HEK293 (cell line): ENCODE measurements at regions not wholly inside any gene's neighbourhood (a gene's known extent, or its start where the extent isn't known, plus 50 kb on each side); places are given as distances from the start of the nearest gene placed in this dataset.
"Not testable (repeated sequence)": the region's sequence is repeated elsewhere in the genome, so short reads cannot be mapped to it uniquely, and the experiment has no call there.

Source experiments
- CTCF ChIA-PET: fragments of 350-600 bp; formaldehyde crosslinking; extraction: SDS; loops from one replicate; lab custom pipeline; 2021; ENCODE audit warnings: antibody characterized with exemption; lab: Yijun Ruan, JAX
- POLR2A ChIA-PET: fragments of 300-600 bp; formaldehyde crosslinking; extraction: SDS; loops from one replicate; lab custom pipeline; 2020; ENCODE audit warnings: antibody characterized with exemption, inconsistent platforms; lab: Yijun Ruan, JAX
- H3K27ac ChIP-seq: fragments of 200-500 bp; sonication (Bioruptor generic); 2 replicates; pipeline ENCODE4 v1.5.1; 2014; ENCODE audit warnings: low read depth, low read length, control low read depth, inconsistent platforms; ENCODE audit errors: extremely low read depth
- H3K36me3 ChIP-seq, 2 experiments: fragments of 200-500 bp in 1 of 2; sonication (Bioruptor generic) in 1 of 2; 1 replicate in 1 of 2; 2 replicates in 1 of 2; pipeline ENCODE4 v1.5.1; 2014 to 2017; ENCODE audit warnings: inconsistent platforms in 2 of 2, low read length in 2 of 2; ENCODE audit not compliant: control insufficient read depth in 2 of 2, insufficient read depth in 1 of 2
- H3K4me1 ChIP-seq: fragments of 200-500 bp; sonication (Bioruptor generic); 2 replicates; pipeline ENCODE4 v1.5.1; 2014; ENCODE audit warnings: mild to moderate bottlenecking, low read length, inconsistent platforms; ENCODE audit not compliant: control insufficient read depth, insufficient read depth
- H3K4me3 ChIP-seq: 2 replicates; pipeline ENCODE4 v1.5.1; 2011; ENCODE audit warnings: low read depth, mild to moderate bottlenecking, control low read depth, low read length, moderate library complexity
- H3K9me3 ChIP-seq: fragments of 200-500 bp; sonication (Bioruptor generic); 2 replicates; pipeline ENCODE4 v1.5.1; 2014; ENCODE audit warnings: low read depth, low read length, inconsistent platforms; ENCODE audit not compliant: control insufficient read depth, insufficient read depth
- GLIS1 ChIP-seq: fragments of 450-650 bp; formaldehyde crosslinking; IDR thresholded peaks from 2 replicates; pipeline ENCODE4 v1.5.1; 2016; ENCODE audit warnings: missing biosample characterization, missing genetic modification characterization
- IKZF3 ChIP-seq: fragments of 450-650 bp; IDR thresholded peaks from 2 replicates; pipeline ENCODE4 v1.5.0; 2018; ENCODE audit warnings: missing biosample characterization, mild to moderate bottlenecking, missing genetic modification characterization, moderate library complexity
- KLF7 ChIP-seq: fragments of 450-650 bp; formaldehyde crosslinking; IDR thresholded peaks from 2 replicates; pipeline ENCODE4 v1.5.1; 2016; ENCODE audit warnings: missing biosample characterization, missing genetic modification characterization, borderline replicate concordance
- OSR2 ChIP-seq: fragments of 450-650 bp; formaldehyde crosslinking; IDR thresholded peaks from 2 replicates; pipeline ENCODE4 v1.5.1; 2016; ENCODE audit warnings: missing biosample characterization, missing genetic modification characterization
- OVOL3 ChIP-seq: fragments of 450-650 bp; formaldehyde crosslinking; IDR thresholded peaks from 2 replicates; pipeline ENCODE4 v1.5.1; 2016; ENCODE audit warnings: missing biosample characterization, missing genetic modification characterization
- SALL2 ChIP-seq: fragments of 450-650 bp; formaldehyde crosslinking; IDR thresholded peaks from 2 replicates; pipeline ENCODE4 v1.5.0; 2017; ENCODE audit warnings: missing biosample characterization, mild to moderate bottlenecking, missing genetic modification characterization, borderline replicate concordance
- ZBTB7A ChIP-seq: fragments of 450-650 bp; formaldehyde crosslinking; IDR thresholded peaks from 2 replicates; pipeline ENCODE4 v1.5.1; 2016; ENCODE audit warnings: low read depth, missing biosample characterization, missing genetic modification characterization
- ZBTB8A ChIP-seq: fragments of 450-650 bp; formaldehyde crosslinking; IDR thresholded peaks from 2 replicates; pipeline ENCODE4 v1.5.1; 2016; ENCODE audit warnings: missing biosample characterization, missing genetic modification characterization
- ZFP37 ChIP-seq: fragments of 450-650 bp; formaldehyde crosslinking; IDR thresholded peaks from 2 replicates; pipeline ENCODE4 v1.5.1; 2016; ENCODE audit warnings: missing biosample characterization, missing genetic modification characterization
- ZIC2 ChIP-seq: fragments of 450-650 bp; formaldehyde crosslinking; IDR thresholded peaks from 2 replicates; pipeline ENCODE4 v1.5.1; 2016; ENCODE audit warnings: missing biosample characterization, missing genetic modification characterization
- ZNF132 ChIP-seq: fragments of 450-650 bp; formaldehyde crosslinking; IDR thresholded peaks from 2 replicates; pipeline ENCODE4 v1.5.1; 2017; ENCODE audit warnings: missing biosample characterization, missing genetic modification characterization, borderline replicate concordance
- ZNF140 ChIP-seq: fragments of 450-650 bp; formaldehyde crosslinking; IDR thresholded peaks from 2 replicates; pipeline ENCODE4 v1.5.1; 2016; ENCODE audit warnings: missing biosample characterization, missing genetic modification characterization
- ZNF2 ChIP-seq: fragments of 450-650 bp; formaldehyde crosslinking; IDR thresholded peaks from 2 replicates; pipeline ENCODE4 v1.5.1; 2016; ENCODE audit warnings: missing biosample characterization, missing genetic modification characterization
- ZNF366 ChIP-seq: fragments of 450-650 bp; formaldehyde crosslinking; conservative IDR thresholded peaks from 2 replicates; pipeline ENCODE4 v1.5.1; 2016; ENCODE audit warnings: missing biosample characterization, missing genetic modification characterization
- ZNF394 ChIP-seq: fragments of 450-650 bp; formaldehyde crosslinking; IDR thresholded peaks from 2 replicates; pipeline ENCODE4 v1.5.1; 2016; ENCODE audit warnings: missing biosample characterization, missing genetic modification characterization, mild to moderate bottlenecking, moderate library complexity, borderline replicate concordance
- ZNF423 ChIP-seq: fragments of 450-650 bp; formaldehyde crosslinking; IDR thresholded peaks from 2 replicates; pipeline ENCODE4 v1.5.1; 2016; ENCODE audit warnings: missing biosample characterization, missing genetic modification characterization
- ZNF433 ChIP-seq: fragments of 450-650 bp; formaldehyde crosslinking; IDR thresholded peaks from 2 replicates; pipeline ENCODE4 v1.5.1; 2016; ENCODE audit warnings: missing biosample characterization, missing genetic modification characterization, low read depth
- ZNF510 ChIP-seq: fragments of 450-650 bp; formaldehyde crosslinking; IDR thresholded peaks from 2 replicates; pipeline ENCODE4 v1.5.1; 2018; ENCODE audit warnings: mild to moderate bottlenecking, missing genetic modification characterization, missing biosample characterization; ENCODE audit not compliant: insufficient replicate concordance
- ZNF529 ChIP-seq: fragments of 450-650 bp; formaldehyde crosslinking; IDR thresholded peaks from 2 replicates; pipeline ENCODE4 v1.5.1; 2017; ENCODE audit warnings: missing genetic modification characterization, missing biosample characterization; ENCODE audit not compliant: insufficient replicate concordance
- ZNF560 ChIP-seq: fragments of 450-650 bp; formaldehyde crosslinking; IDR thresholded peaks from 2 replicates; pipeline ENCODE4 v1.5.1; 2017; ENCODE audit warnings: missing biosample characterization, missing genetic modification characterization, borderline replicate concordance
- ZNF660 ChIP-seq: fragments of 450-650 bp; IDR thresholded peaks from 2 replicates; pipeline ENCODE4 v1.5.1; 2018; ENCODE audit warnings: missing biosample characterization, mild to moderate bottlenecking, missing genetic modification characterization
- ZXDB ChIP-seq: fragments of 450-650 bp; formaldehyde crosslinking; IDR thresholded peaks from 2 replicates; pipeline ENCODE4 v1.5.1; 2016; ENCODE audit warnings: missing biosample characterization, missing genetic modification characterization
- TF ChIP-seq, protein P1 (sequence below): fragments of 450-650 bp; formaldehyde crosslinking; conservative IDR thresholded peaks from 2 replicates; pipeline ENCODE4 v1.5.1; 2016; ENCODE audit warnings: low read depth, missing biosample characterization, missing genetic modification characterization
- TF ChIP-seq, protein P2 (sequence below): fragments of 450-650 bp; formaldehyde crosslinking; IDR thresholded peaks from 2 replicates; pipeline ENCODE4 v1.5.1; 2016; ENCODE audit warnings: missing biosample characterization, missing genetic modification characterization

GRCh38 chrX:107355533-107355932 is 93.9 kb upstream of the FRMPD3 start:
- ChIA-PET CTCF (no interaction called here), POLR2A (no interaction called here)
- H3K4me3 ChIP-seq: no peak overlapping the region
- H3K9me3 ChIP-seq: no peaks in the 10 kb centered on the region
- no peak overlapping the region for H3K27ac ChIP-seq
- TF ChIP-seq ZNF366 (tag by site-specific recombination): no peak
- TF ChIP-seq ZIC2 (tag by site-specific recombination): 0 out of 2 replicates have a peak, but pooled peaks have one; percentile 19
- no peak for TF ChIP-seq ZNF132
- TF ChIP-seq ZBTB7A (tag by site-specific recombination): no peak
- TF ChIP-seq GLIS1 (tag by site-specific recombination): 0 out of 2 replicates have a peak, but pooled peaks have one; percentile 11
- TF ChIP-seq ZNF660 (tag by site-specific recombination): no peak
- TF ChIP-seq ZNF2 (tag by site-specific recombination): no peak
- TF ChIP-seq ZFP37: no peak
- no peak for TF ChIP-seq OSR2
- no peak for TF ChIP-seq SALL2 (tag by site-specific recombination)
- no peaks in the 10 kb centered on the region for H3K36me3 ChIP-seq
- no peaks in the 10 kb centered on the region for H3K4me1 ChIP-seq

DNA sequence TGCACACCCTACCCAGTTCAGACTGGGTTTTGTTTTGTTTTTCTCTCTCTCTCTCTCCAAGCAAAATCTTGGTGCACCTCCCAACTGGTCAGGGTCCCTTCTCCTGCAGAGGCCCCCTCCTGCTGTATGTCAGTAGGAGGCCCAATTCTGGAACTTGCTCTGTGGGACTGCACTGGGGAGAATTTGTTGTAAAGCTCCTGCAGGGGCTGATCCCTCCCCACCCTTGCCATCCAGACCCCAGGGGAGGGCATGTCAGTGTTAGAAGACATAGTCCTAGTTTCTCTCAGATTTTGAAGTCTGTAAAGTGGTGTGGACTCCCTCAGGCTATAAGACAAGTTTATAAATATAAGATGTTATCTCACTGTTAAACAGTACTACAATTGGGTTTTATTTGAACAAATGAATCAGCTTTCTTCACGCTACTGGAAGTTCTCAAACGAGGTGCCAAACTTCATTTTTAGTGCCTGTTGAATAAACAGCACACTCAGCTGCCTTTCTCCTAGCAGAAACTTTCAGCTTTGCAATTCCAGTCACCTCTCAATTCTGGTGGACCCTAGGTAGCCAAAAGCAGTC is 88.6 kb upstream of the FRMPD3 start:
- ChIA-PET POLR2A (no interaction called here), CTCF (interaction anchor here (0.7 kb wide), 1 partner anchor 181 kb away, joined by 4 read pairs; no protein-coding TSS in a partner anchor)
- Histone ChIP-seq H3K36me3 (no peaks in the 10 kb centered on the region), H3K4me1 (no peaks in the 10 kb centered on the region), H3K9me3 (no peaks in the 10 kb centered on the region), H3K27ac (no peak overlapping the region), H3K4me3 (no peak overlapping the region)
- TF ChIP-seq ZNF423 (tag by site-specific recombination): 0 out of 2 replicates have a peak, but pooled peaks have one; percentile 1
- peak; percentile 53 for TF ChIP-seq ZIC2 (tag by site-specific recombination)
- no peak for TF ChIP-seq IKZF3 (tag by site-specific recombination)
- TF ChIP-seq KLF7: no peak
- TF ChIP-seq GLIS1 (tag by site-specific recombination): peak; percentile 71

DNA sequence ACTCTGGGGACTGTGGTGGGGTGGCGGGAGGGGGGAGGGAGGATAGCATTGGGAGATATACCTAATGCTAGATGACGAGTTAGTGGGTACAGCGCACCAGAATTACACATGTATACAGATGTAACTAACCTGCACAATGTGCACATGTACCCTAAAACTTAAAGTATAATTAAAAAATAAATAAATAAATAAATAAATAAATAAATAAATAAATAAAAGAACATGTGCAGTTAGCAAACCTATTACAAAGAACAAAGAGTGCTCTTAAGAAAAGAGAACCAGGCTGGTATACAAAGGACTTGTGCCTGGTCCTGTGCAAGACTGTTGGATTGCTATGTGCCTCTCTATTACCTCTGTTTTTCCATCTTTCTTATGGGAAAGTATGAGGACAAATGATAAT is 79.3 kb upstream of the FRMPD3 start:
- H3K4me3 ChIP-seq, H3K27ac ChIP-seq, H3K36me3 ChIP-seq, POLR2A ChIA-PET, H3K9me3 ChIP-seq, CTCF ChIA-PET, H3K4me1 ChIP-seq: not testable (repeated sequence)
- TF ChIP-seq, protein P1, sequence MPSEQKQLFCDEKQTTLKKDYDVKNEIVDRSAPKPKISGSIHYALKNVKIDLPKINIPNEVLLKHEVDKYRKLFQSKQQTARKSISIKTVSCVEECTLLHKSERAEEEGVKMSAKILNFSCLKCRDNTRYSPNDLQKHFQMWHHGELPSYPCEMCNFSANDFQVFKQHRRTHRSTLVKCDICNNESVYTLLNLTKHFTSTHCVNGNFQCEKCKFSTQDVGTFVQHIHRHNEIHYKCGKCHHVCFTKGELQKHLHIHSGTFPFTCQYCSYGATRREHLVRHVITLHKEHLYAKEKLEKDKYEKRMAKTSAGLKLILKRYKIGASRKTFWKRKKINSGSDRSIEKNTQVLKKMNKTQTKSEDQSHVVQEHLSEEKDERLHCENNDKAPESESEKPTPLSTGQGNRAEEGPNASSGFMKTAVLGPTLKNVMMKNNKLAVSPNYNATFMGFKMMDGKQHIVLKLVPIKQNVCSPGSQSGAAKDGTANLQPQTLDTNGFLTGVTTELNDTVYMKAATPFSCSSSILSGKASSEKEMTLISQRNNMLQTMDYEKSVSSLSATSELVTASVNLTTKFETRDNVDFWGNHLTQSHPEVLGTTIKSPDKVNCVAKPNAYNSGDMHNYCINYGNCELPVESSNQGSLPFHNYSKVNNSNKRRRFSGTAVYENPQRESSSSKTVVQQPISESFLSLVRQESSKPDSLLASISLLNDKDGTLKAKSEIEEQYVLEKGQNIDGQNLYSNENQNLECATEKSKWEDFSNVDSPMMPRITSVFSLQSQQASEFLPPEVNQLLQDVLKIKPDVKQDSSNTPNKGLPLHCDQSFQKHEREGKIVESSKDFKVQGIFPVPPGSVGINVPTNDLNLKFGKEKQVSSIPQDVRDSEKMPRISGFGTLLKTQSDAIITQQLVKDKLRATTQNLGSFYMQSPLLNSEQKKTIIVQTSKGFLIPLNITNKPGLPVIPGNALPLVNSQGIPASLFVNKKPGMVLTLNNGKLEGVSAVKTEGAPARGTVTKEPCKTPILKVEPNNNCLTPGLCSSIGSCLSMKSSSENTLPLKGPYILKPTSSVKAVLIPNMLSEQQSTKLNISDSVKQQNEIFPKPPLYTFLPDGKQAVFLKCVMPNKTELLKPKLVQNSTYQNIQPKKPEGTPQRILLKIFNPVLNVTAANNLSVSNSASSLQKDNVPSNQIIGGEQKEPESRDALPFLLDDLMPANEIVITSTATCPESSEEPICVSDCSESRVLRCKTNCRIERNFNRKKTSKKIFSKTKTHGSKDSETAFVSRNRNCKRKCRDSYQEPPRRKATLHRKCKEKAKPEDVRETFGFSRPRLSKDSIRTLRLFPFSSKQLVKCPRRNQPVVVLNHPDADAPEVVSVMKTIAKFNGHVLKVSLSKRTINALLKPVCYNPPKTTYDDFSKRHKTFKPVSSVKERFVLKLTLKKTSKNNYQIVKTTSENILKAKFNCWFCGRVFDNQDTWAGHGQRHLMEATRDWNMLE (tag by site-specific recombination): peak; percentile 88
- TF ChIP-seq ZNF560 (tag by site-specific recombination) (peak; percentile 55; the same call in 1 of the 2 replicates), ZNF510 (tag by site-specific recombination) (peak; percentile 86), ZBTB8A (tag by site-specific recombination) (peak; percentile 65; the same call in 1 of the 2 replicates), ZNF433 (tag by site-specific recombination) (peak; percentile 45; the same call in 1 of the 2 replicates), OVOL3 (peak; percentile 24; the same call in 1 of the 2 replicates), ZNF140 (peak; percentile 71; the same call in 1 of the 2 replicates), ZNF394 (tag by site-specific recombination) (peak; percentile 85; the same call in 1 of the 2 replicates), ZNF529 (tag by site-specific recombination) (peak; percentile 53), ZXDB (tag by site-specific recombination) (peak; percentile 62)
- TF ChIP-seq, protein P2, sequence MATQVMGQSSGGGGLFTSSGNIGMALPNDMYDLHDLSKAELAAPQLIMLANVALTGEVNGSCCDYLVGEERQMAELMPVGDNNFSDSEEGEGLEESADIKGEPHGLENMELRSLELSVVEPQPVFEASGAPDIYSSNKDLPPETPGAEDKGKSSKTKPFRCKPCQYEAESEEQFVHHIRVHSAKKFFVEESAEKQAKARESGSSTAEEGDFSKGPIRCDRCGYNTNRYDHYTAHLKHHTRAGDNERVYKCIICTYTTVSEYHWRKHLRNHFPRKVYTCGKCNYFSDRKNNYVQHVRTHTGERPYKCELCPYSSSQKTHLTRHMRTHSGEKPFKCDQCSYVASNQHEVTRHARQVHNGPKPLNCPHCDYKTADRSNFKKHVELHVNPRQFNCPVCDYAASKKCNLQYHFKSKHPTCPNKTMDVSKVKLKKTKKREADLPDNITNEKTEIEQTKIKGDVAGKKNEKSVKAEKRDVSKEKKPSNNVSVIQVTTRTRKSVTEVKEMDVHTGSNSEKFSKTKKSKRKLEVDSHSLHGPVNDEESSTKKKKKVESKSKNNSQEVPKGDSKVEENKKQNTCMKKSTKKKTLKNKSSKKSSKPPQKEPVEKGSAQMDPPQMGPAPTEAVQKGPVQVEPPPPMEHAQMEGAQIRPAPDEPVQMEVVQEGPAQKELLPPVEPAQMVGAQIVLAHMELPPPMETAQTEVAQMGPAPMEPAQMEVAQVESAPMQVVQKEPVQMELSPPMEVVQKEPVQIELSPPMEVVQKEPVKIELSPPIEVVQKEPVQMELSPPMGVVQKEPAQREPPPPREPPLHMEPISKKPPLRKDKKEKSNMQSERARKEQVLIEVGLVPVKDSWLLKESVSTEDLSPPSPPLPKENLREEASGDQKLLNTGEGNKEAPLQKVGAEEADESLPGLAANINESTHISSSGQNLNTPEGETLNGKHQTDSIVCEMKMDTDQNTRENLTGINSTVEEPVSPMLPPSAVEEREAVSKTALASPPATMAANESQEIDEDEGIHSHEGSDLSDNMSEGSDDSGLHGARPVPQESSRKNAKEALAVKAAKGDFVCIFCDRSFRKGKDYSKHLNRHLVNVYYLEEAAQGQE: peak; percentile 56; the same call in 1 of the 2 replicates
